ENCODE measurements at regions not wholly inside any gene's neighbourhood (a gene's known extent, or its start where the extent isn't known, plus 50 kb on each side); places are given as distances from the start of the nearest gene placed in this dataset.

- CTCF ChIA-PET, result no interaction called here
- no peak overlapping the region for H3K27ac Mint-ChIP-seq
Observed at GRCh38 chr6:112831022-112831421, 483.9 kb downstream of the RFPL4B start.

DNA sequence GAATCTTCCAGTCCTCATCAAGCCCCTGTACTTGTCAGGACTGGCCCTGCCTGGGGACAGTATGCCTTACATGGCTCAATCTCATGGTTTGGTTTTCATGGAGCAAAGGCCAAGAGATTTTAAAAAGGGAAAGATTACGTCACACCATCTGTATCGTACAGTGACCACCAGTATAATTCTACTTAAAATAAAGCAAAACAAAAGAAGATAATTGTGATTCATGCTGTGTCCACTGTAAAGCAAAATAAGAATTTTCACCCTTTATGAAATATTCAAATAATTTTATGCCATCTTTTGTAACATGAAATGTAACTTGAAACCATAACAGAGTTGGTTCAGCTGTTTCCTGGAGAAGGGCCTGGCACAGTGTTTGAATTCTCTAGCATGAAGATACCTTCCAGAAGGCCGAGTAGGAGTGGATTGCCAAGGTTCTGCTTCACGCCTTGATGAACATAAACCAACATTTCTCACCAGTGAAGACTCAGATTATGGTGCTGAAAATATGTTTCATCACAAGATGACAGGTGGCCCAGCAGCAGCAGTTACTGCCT, 486.5 kb downstream of the RFPL4B start:
- no peaks in the 10 kb centered on the region for H3K9me3 Mint-ChIP-seq (ENCODE audit: low read depth)
- ChIA-PET CTCF (no interaction called here), POLR2A (no interaction called here)
- no peaks in the 10 kb centered on the region for H3K36me3 Mint-ChIP-seq (ENCODE audit: low read depth)
- H3K4me1 Mint-ChIP-seq, result no peaks in the 10 kb centered on the region
- H3K27ac Mint-ChIP-seq, result no peak overlapping the region
- DNase-seq (no peak), ATAC-seq (no peak)
- H3K27me3 Mint-ChIP-seq, result no peaks in the 10 kb centered on the region
- no peak overlapping the region for H3K4me3 Mint-ChIP-seq
- intact Hi-C loops (cut with DNase I, micrococcal nuclease), result no loop called here

More at GRCh38 chr6:112831022-112831421, 483.9 kb downstream of the RFPL4B start:
- Mint-ChIP-seq H3K4me1 (no peaks in the 10 kb centered on the region), H3K36me3 (ENCODE audit: low read depth) (no peaks in the 10 kb centered on the region), H3K4me3 (no peak overlapping the region), H3K27me3 (no peaks in the 10 kb centered on the region), H3K9me3 (ENCODE audit: low read depth) (no peaks in the 10 kb centered on the region)
- intact Hi-C loops (cut with DNase I, micrococcal nuclease), result no loop called here
- DNase-seq, result no peak
- no peak for ATAC-seq
- POLR2A ChIA-PET, result no interaction called here

DNA sequence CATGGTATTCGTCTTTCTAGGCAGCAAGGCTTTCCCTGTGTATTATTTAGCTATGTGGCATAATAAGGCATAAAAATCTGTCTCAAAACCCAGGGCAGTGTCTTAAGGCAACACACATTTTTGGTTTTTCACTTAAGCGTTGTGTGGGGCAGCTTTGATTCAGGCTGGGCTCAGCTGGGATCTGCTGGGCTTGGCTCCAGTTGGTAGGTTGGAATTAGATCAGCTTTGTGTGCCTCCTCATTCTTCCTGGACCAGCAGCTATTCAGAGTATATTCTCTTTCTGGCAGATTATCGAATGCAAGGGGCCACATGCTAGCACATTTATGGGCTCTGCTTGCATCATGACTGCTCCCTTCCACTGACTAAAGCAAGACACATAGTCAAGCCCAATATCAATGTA, 487.9 kb downstream of the RFPL4B start:
- CTCF ChIA-PET, result interaction anchor here (0.6 kb wide), 1 partner anchor 1073 kb away, joined by 3 read pairs; no protein-coding TSS in a partner anchor
- intact Hi-C loops (cut with DNase I, micrococcal nuclease), result no loop called here
- Mint-ChIP-seq H3K36me3 (ENCODE audit: low read depth) (no peaks in the 10 kb centered on the region), H3K27me3 (no peaks in the 10 kb centered on the region), H3K27ac (no peak overlapping the region), H3K4me1 (no peaks in the 10 kb centered on the region), H3K4me3 (no peak overlapping the region), H3K9me3 (ENCODE audit: low read depth) (no peaks in the 10 kb centered on the region)
- DNase-seq (no peak), ATAC-seq (no peak)
- POLR2A ChIA-PET, result no interaction called here

DNA sequence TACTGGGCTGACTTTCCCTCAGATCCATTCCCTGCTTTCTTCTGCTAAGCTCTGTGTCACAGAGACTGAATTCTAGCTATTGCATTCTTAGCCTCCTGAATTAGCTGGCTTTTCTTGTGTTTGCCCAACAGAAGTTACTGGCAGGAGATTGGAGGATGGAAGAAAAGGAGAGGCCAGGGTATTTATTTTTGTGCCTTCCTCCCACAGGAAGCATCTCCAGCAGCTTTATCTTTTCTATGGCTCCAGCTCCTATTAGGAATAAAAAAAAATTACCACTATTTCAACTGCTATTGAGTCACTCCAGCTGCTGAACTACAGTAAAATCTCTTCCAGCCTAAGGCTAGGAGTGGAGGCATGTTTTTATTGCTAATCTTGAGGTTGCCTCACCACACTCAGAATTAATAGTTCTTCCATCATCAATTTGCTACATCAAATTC, 492.4 kb downstream of the RFPL4B start:
- Mint-ChIP-seq H3K27me3 (no peaks in the 10 kb centered on the region), H3K36me3 (ENCODE audit: low read depth) (no peaks in the 10 kb centered on the region), H3K27ac (no peak overlapping the region), H3K4me1 (no peaks in the 10 kb centered on the region), H3K4me3 (no peak overlapping the region), H3K9me3 (ENCODE audit: low read depth) (no peaks in the 10 kb centered on the region)
- ATAC-seq (no peak), DNase-seq (no peak)
- POLR2A ChIA-PET, result no interaction called here
- intact Hi-C loops (cut with DNase I, micrococcal nuclease), result no loop called here
- CTCF ChIA-PET, result interaction anchor here (0.8 kb wide), 1 partner anchor 66 kb away, joined by 3 read pairs; no protein-coding TSS in a partner anchor

- intact Hi-C loops (cut with DNase I, micrococcal nuclease), result no loop called here
- ATAC-seq, result no peak
- no peaks in the 10 kb centered on the region for H3K4me1 Mint-ChIP-seq
Observed at GRCh38 chr6:112841553-112842329, 494.6 kb downstream of the RFPL4B start.

GRCh38 chr6:112842330-112842685, 495.2 kb downstream of the RFPL4B start:
- DNase-seq (no peak), ATAC-seq (no peak)
- H3K27me3 Mint-ChIP-seq, result no peaks in the 10 kb centered on the region
- ChIA-PET POLR2A (no interaction called here), CTCF (no interaction called here)
- intact Hi-C loops (cut with DNase I, micrococcal nuclease), result no loop called here
- H3K4me1 Mint-ChIP-seq, result no peaks in the 10 kb centered on the region
- no peaks in the 10 kb centered on the region for H3K36me3 Mint-ChIP-seq (ENCODE audit: low read depth)
- no peaks in the 10 kb centered on the region for H3K9me3 Mint-ChIP-seq (ENCODE audit: low read depth)
- H3K27ac Mint-ChIP-seq, result no peak overlapping the region
- H3K4me3 Mint-ChIP-seq, result no peak overlapping the region

More at GRCh38 chr6:112841553-112842329, 494.6 kb downstream of the RFPL4B start:
- no peak overlapping the region for H3K4me3 Mint-ChIP-seq
- CTCF ChIA-PET, result no interaction called here
- H3K27me3 Mint-ChIP-seq, result no peaks in the 10 kb centered on the region
- POLR2A ChIA-PET, result no interaction called here
- H3K9me3 Mint-ChIP-seq (ENCODE audit: low read depth), result no peaks in the 10 kb centered on the region
- H3K27ac Mint-ChIP-seq, result no peak overlapping the region
- H3K36me3 Mint-ChIP-seq (ENCODE audit: low read depth), result no peaks in the 10 kb centered on the region
- DNase-seq, result no peak

GRCh38 chr6:112846681-112847080, 499.6 kb downstream of the RFPL4B start:
- Mint-ChIP-seq H3K27ac (no peak overlapping the region), H3K9me3 (ENCODE audit: low read depth) (no peaks in the 10 kb centered on the region), H3K4me3 (no peak overlapping the region), H3K4me1 (no peaks in the 10 kb centered on the region), H3K27me3 (no peaks in the 10 kb centered on the region), H3K36me3 (ENCODE audit: low read depth) (no peaks in the 10 kb centered on the region)
- intact Hi-C loops (cut with DNase I, micrococcal nuclease), result no loop called here
- DNase-seq, result no peak
- CTCF ChIA-PET, result no interaction called here
- ATAC-seq, result no peak
- POLR2A ChIA-PET, result interaction anchor here (0.6 kb wide), 1 partner anchor 445 kb away, joined by 4 read pairs; no protein-coding TSS in a partner anchor

DNA sequence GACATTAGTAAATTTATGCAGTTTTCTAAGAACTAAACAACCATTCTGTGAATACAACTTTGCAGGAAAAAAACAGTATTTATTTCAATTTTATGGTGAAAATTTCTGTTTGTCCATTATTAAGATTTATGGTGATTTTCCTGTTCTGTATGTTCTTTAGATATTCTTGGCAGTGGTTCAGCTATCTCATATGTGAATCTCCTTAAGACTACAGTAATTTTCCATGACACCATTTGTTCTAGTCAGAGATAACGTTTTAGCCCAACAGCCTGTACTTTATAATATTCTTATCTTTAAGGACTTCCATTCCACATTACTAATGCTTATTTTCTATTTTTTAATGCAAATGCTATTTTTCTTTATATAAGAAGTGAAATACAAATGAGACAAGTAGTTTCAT, 504.0 kb downstream of the RFPL4B start:
- no peak for DNase-seq
- Mint-ChIP-seq H3K27me3 (no peaks in the 10 kb centered on the region), H3K27ac (no peak overlapping the region), H3K9me3 (ENCODE audit: low read depth) (no peaks in the 10 kb centered on the region), H3K4me3 (no peak overlapping the region), H3K36me3 (ENCODE audit: low read depth) (no peaks in the 10 kb centered on the region), H3K4me1 (no peaks in the 10 kb centered on the region)
- ChIA-PET POLR2A (no interaction called here), CTCF (no interaction called here)
- no peak for ATAC-seq
- intact Hi-C loops (cut with DNase I, micrococcal nuclease), result no loop called here

GRCh38 chr6:112853162-112853561, 506.0 kb downstream of the RFPL4B start:
- Mint-ChIP-seq H3K27me3 (no peaks in the 10 kb centered on the region), H3K4me3 (no peak overlapping the region), H3K36me3 (ENCODE audit: low read depth) (no peaks in the 10 kb centered on the region), H3K4me1 (no peaks in the 10 kb centered on the region), H3K9me3 (ENCODE audit: low read depth) (no peaks in the 10 kb centered on the region), H3K27ac (no peak overlapping the region)
- intact Hi-C loops (cut with DNase I, micrococcal nuclease), result no loop called here
- ATAC-seq, result no peak
- ChIA-PET POLR2A (no interaction called here), CTCF (no interaction called here)
- DNase-seq, result no peak

- ChIA-PET POLR2A (no interaction called here), CTCF (no interaction called here)
- Mint-ChIP-seq H3K27ac (no peak overlapping the region), H3K27me3 (no peaks in the 10 kb centered on the region), H3K36me3 (ENCODE audit: low read depth) (no peaks in the 10 kb centered on the region), H3K4me1 (no peaks in the 10 kb centered on the region), H3K4me3 (no peak overlapping the region), H3K9me3 (ENCODE audit: low read depth) (peaks cover 4% of the 10 kb centered on the region)
- no peak for DNase-seq
- ATAC-seq, result no peak
- intact Hi-C loops (cut with DNase I, micrococcal nuclease), result no loop called here
Observed at GRCh38 chr6:112863753-112864152, 516.6 kb downstream of the RFPL4B start.

DNA sequence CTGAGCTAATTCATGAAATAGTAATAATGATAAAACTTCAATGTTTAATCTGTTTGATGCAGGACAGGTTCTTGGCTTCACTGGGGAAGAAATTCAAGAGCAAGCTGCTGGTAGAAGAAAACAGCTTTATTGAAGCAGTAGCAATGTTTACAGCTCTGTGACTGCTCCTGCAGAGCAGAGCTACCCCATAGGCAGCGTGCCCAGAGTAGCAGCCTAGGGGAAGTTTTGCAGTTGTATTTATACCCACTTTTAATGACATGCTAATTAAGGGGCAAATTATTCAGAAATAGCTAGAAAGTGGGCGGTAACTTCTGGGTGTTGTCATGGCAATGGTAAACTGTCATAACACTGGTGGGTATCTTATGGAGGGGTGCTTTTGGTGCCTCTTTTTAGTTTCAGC, 518.0 kb downstream of the RFPL4B start:
- no peaks in the 10 kb centered on the region for H3K36me3 Mint-ChIP-seq (ENCODE audit: low read depth)
- POLR2A ChIA-PET, result no interaction called here
- intact Hi-C loops (cut with DNase I, micrococcal nuclease), result no loop called here
- no peak overlapping the region for H3K27ac Mint-ChIP-seq
- no peak for DNase-seq
- no peak for ATAC-seq
- no peaks in the 10 kb centered on the region for H3K4me1 Mint-ChIP-seq
- CTCF ChIA-PET, result no interaction called here
- H3K4me3 Mint-ChIP-seq, result no peak overlapping the region
- no peaks in the 10 kb centered on the region for H3K27me3 Mint-ChIP-seq
- H3K9me3 Mint-ChIP-seq (ENCODE audit: low read depth), result peaks cover 11% of the 10 kb centered on the region

- no peaks in the 10 kb centered on the region for H3K27me3 Mint-ChIP-seq
- ChIA-PET CTCF (no interaction called here), POLR2A (no interaction called here)
- no peak overlapping the region for H3K4me3 Mint-ChIP-seq
- no peak for DNase-seq
- H3K9me3 Mint-ChIP-seq (ENCODE audit: low read depth), result peaks cover 7% of the 10 kb centered on the region
- ATAC-seq, result no peak
- intact Hi-C loops (cut with DNase I, micrococcal nuclease), result no loop called here
- no peaks in the 10 kb centered on the region for H3K36me3 Mint-ChIP-seq (ENCODE audit: low read depth)
- H3K4me1 Mint-ChIP-seq, result no peaks in the 10 kb centered on the region
- no peak overlapping the region for H3K27ac Mint-ChIP-seq
Observed at GRCh38 chr6:112874881-112875280, 527.8 kb downstream of the RFPL4B start.

All from activated CD4-positive, alpha-beta T cell treated with anti-CD3 and anti-CD28 coated beads for 36 hours (primary cell).